H1 (cell line): ENCODE measurements at regions not wholly inside any gene's neighbourhood (a gene's known extent, or its start where the extent isn't known, plus 50 kb on each side); places are given as distances from the start of the nearest gene placed in this dataset.

ENCODE experiments used
- CTCF ChIA-PET: fragments of 300-600 bp; sonication (Branson Sonifier 250); formaldehyde crosslinking; loops from one replicate; lab custom pipeline; 2021; ENCODE audit not compliant: partially characterized antibody; lab: Charles Lee
- POLR2A ChIA-PET: fragments of 300-600 bp; sonication (Branson Sonifier 250); formaldehyde crosslinking; loops from one replicate; lab custom pipeline; 2021; ENCODE audit warnings: inconsistent platforms; ENCODE audit not compliant: partially characterized antibody; lab: Charles Lee
- DNase-seq, 2 experiments: peaks; one replicate each; pipeline versions ENCODE4 v3.0.0 to v3.0.0-alpha.2; 2010 to 2022; ENCODE audit warnings: low spot score in 2 of 2, low read depth in 1 of 2, mixed read lengths in 1 of 2
- FAIRE-seq: peaks from 2 replicates; lab custom pipeline; 2011; peaks lifted over from hg19 to GRCh38; lab: Jason Lieb, UNC
- H2AFZ ChIP-seq: 2 replicates; pipeline ENCODE4 v1.8.1; 2012; ENCODE audit warnings: low read length, inconsistent platforms
- H2AK5ac ChIP-seq: 2 replicates; pipeline ENCODE4 v1.6.1; 2013; ENCODE audit warnings: low read depth, low read length
- H2BK120ac ChIP-seq: replicated peaks from 2 replicates; pipeline ENCODE3; 2013; ENCODE audit warnings: low read depth, low read length, inconsistent platforms
- H2BK12ac ChIP-seq: 2 replicates; pipeline ENCODE4 v1.6.1; 2013; ENCODE audit warnings: low read depth, low read length
- H2BK15ac ChIP-seq: 2 replicates; pipeline ENCODE4 v1.6.1; 2013; ENCODE audit warnings: low read length
- H2BK20ac ChIP-seq: 2 replicates; pipeline ENCODE4 v1.6.1; 2013; ENCODE audit warnings: low read length
- H2BK5ac ChIP-seq: 2 replicates; pipeline ENCODE4 v1.6.1; 2013; ENCODE audit warnings: low read depth, low read length
- H3K14ac ChIP-seq: 2 replicates; pipeline ENCODE4 v1.6.1; 2013; ENCODE audit warnings: inconsistent platforms; ENCODE audit not compliant: insufficient read length
- H3K18ac ChIP-seq: 2 replicates; pipeline ENCODE4 v1.6.1; 2013; ENCODE audit warnings: low read length; ENCODE audit errors: extremely low read depth
- H3K23ac ChIP-seq: 2 replicates; pipeline ENCODE4 v1.6.1; 2013; ENCODE audit warnings: inconsistent platforms; ENCODE audit not compliant: insufficient read length
- H3K23me2 ChIP-seq: 2 replicates; pipeline ENCODE4 v1.6.1; 2013; ENCODE audit warnings: low read depth, low read length
- H3K27ac ChIP-seq: 2 replicates; pipeline ENCODE4 v1.6.1; 2011; ENCODE audit warnings: low read depth, low read length, inconsistent platforms
- H3K27me3 ChIP-seq, 4 experiments: replicated peaks in 1 of 4; 1 replicate in 1 of 4; 2 replicates in 3 of 4; pipeline versions ENCODE4 v1.6.1 to v1.8.1; 2011 to 2013; ENCODE audit warnings: low read length in 3 of 4, mild to moderate bottlenecking in 3 of 4, inconsistent platforms in 2 of 4, mixed read lengths in 2 of 4, moderate library complexity in 1 of 4; ENCODE audit not compliant: control insufficient read depth in 3 of 4, insufficient read depth in 3 of 4; ENCODE audit errors: extremely low read depth in 1 of 4
- H3K36me3 ChIP-seq, 4 experiments: 2 replicates each; pipeline versions ENCODE4 v1.6.1 to v1.8.1; 2011 to 2013; ENCODE audit warnings: mild to moderate bottlenecking in 4 of 4, low read length in 3 of 4, moderate library complexity in 2 of 4, control low read depth in 1 of 4, inconsistent platforms in 1 of 4; ENCODE audit not compliant: insufficient read depth in 4 of 4, control insufficient read depth in 2 of 4
- H3K4ac ChIP-seq: replicated peaks from 2 replicates; pipeline ENCODE3; 2013; ENCODE audit warnings: low read length, low read depth, mixed read lengths, inconsistent platforms; ENCODE audit not compliant: insufficient read length
- H3K4me1 ChIP-seq, 4 experiments: replicated peaks in 1 of 4; 1 replicate in 1 of 4; 2 replicates in 3 of 4; pipeline versions ENCODE4 v1.6.1 to v1.8.1; 2011 to 2013; ENCODE audit warnings: low read length in 3 of 4, inconsistent platforms in 2 of 4, mixed read lengths in 1 of 4; ENCODE audit not compliant: insufficient read depth in 4 of 4, control insufficient read depth in 3 of 4
- H3K4me2 ChIP-seq, 2 experiments: 2 replicates each; pipeline versions ENCODE4 v1.6.1 to v1.8.1; 2011 to 2013; ENCODE audit warnings: low read depth in 2 of 2, low read length in 2 of 2, control low read depth in 1 of 2, inconsistent platforms in 1 of 2, mild to moderate bottlenecking in 1 of 2; ENCODE audit not compliant: insufficient read depth in 1 of 2
- H3K4me3 ChIP-seq, 4 experiments: fragments of 200-600, 300-600 bp in 1 of 4; sonication (generic), shearing (Covaris generic), sonication (Bioruptor Twin) in 1 of 4; 2 replicates each; pipeline versions ENCODE4 v1.5.1 to v1.8.1; 2011 to 2016; ENCODE audit warnings: low read length in 4 of 4, low read depth in 3 of 4, control low read depth in 2 of 4, inconsistent platforms in 2 of 4, mild to moderate bottlenecking in 2 of 4, mixed read lengths in 1 of 4, moderate library complexity in 1 of 4; ENCODE audit not compliant: insufficient read depth in 2 of 4; ENCODE audit errors: extremely low read depth in 1 of 4
- H3K56ac ChIP-seq: replicated peaks from 2 replicates; pipeline ENCODE3; 2013; ENCODE audit warnings: low read depth, mild to moderate bottlenecking, mixed read lengths, low read length, inconsistent platforms; ENCODE audit not compliant: insufficient read length
- H3K79me1 ChIP-seq: 2 replicates; pipeline ENCODE4 v1.6.1; 2013; ENCODE audit warnings: low read depth, low read length, control low read depth
- H3K79me2 ChIP-seq, 2 experiments: 2 replicates each; pipeline versions ENCODE4 v1.6.1 to v1.8.1; 2012 to 2013; ENCODE audit warnings: low read length in 2 of 2, mild to moderate bottlenecking in 2 of 2, inconsistent platforms in 1 of 2; ENCODE audit not compliant: insufficient read depth in 2 of 2, control insufficient read depth in 1 of 2
- H3K9ac ChIP-seq, 4 experiments: replicated peaks in 1 of 4; 1 replicate in 1 of 4; 2 replicates in 3 of 4; pipeline versions ENCODE4 v1.6.1 to v1.8.1; 2011 to 2013; ENCODE audit warnings: low read depth in 3 of 4, low read length in 3 of 4, control low read depth in 2 of 4, mild to moderate bottlenecking in 2 of 4, moderate library complexity in 2 of 4, inconsistent platforms in 1 of 4; ENCODE audit errors: extremely low read depth in 1 of 4
- H3K9me3 ChIP-seq, 2 experiments: 2 replicates each; pipeline versions ENCODE4 v1.6.1 to v1.8.1; 2012 to 2013; ENCODE audit warnings: mild to moderate bottlenecking in 2 of 2, moderate library complexity in 2 of 2, control low read depth in 1 of 2, inconsistent platforms in 1 of 2, low read depth in 1 of 2, low read length in 1 of 2, mixed read lengths in 1 of 2; ENCODE audit not compliant: insufficient read depth in 2 of 2
- H4K20me1 ChIP-seq, 2 experiments: replicated peaks in 1 of 2; 2 replicates each; pipeline versions ENCODE3 to v1.8.1; 2011 to 2013; ENCODE audit warnings: inconsistent platforms in 2 of 2, low read length in 2 of 2, mild to moderate bottlenecking in 1 of 2; ENCODE audit not compliant: insufficient read depth in 2 of 2, control insufficient read depth in 1 of 2
- H4K5ac ChIP-seq: 2 replicates; pipeline ENCODE4 v1.6.1; 2013; ENCODE audit warnings: low read length, low read depth, mixed read lengths, inconsistent platforms; ENCODE audit not compliant: insufficient read length
- H4K8ac ChIP-seq: 2 replicates; pipeline ENCODE4 v1.8.0; 2013; ENCODE audit warnings: mild to moderate bottlenecking, moderate library complexity, low read length, inconsistent platforms; ENCODE audit not compliant: insufficient read depth; ENCODE audit errors: extremely low read depth
- H4K91ac ChIP-seq: replicated peaks from 2 replicates; pipeline ENCODE3; 2013; ENCODE audit warnings: low read length, mixed read lengths, inconsistent platforms; ENCODE audit not compliant: insufficient read length
- CTCF ChIP-seq, 3 experiments: IDR thresholded peaks; 1 replicate in 2 of 3; 2 replicates in 1 of 3; pipeline versions ENCODE4 v1.5.1 to v1.6.1; 2011; ENCODE audit warnings: low read length in 3 of 3, mild to moderate bottlenecking in 3 of 3, inconsistent platforms in 2 of 3, low read depth in 1 of 3, moderate library complexity in 1 of 3; ENCODE audit not compliant: insufficient read depth in 1 of 3; ENCODE audit errors: control extremely low read depth in 1 of 3
- SP4 ChIP-seq: IDR thresholded peaks from 2 replicates; pipeline ENCODE4 v1.6.1; 2012; ENCODE audit warnings: low read length, inconsistent platforms
- USF2 ChIP-seq: IDR thresholded peaks from 2 replicates; pipeline ENCODE4 v1.6.1; 2011; ENCODE audit warnings: low read length, improper control_type of control experiment

- H4K5ac ChIP-seq = no peak overlapping the region
- H3K4me1 ChIP-seq = no peaks in the 10 kb centered on the region; a peak in 1 of 7 replicates
- H2BK15ac ChIP-seq = no peak overlapping the region
- no peak overlapping the region for H3K27ac ChIP-seq
- no peaks in the 10 kb centered on the region for H3K27me3 ChIP-seq
- H3K23me2 ChIP-seq = no peaks in the 10 kb centered on the region
- no peak overlapping the region for H3K18ac ChIP-seq
- H3K4ac ChIP-seq = no peak overlapping the region
- DNase-seq = no peak
- H4K8ac ChIP-seq = no peak overlapping the region
- no peak overlapping the region for H3K56ac ChIP-seq
- no peaks in the 10 kb centered on the region for H4K20me1 ChIP-seq
- H2BK12ac ChIP-seq = no peak overlapping the region
- no peak overlapping the region for H3K4me2 ChIP-seq
- no peak overlapping the region for H4K91ac ChIP-seq
- POLR2A ChIA-PET = no interaction called here
- H2BK120ac ChIP-seq = no peak overlapping the region
- no peak overlapping the region for H2AFZ ChIP-seq
- H3K23ac ChIP-seq = no peak overlapping the region
- no peak for FAIRE-seq
- no peak overlapping the region for H2AK5ac ChIP-seq
- H3K79me1 ChIP-seq = no peaks in the 10 kb centered on the region
- no peak overlapping the region for H3K9ac ChIP-seq
- no peak overlapping the region for H2BK5ac ChIP-seq
- no peak overlapping the region for H2BK20ac ChIP-seq
- no peak overlapping the region for H3K4me3 ChIP-seq
- H3K36me3 ChIP-seq = no peaks in the 10 kb centered on the region
- no peaks in the 10 kb centered on the region for H3K79me2 ChIP-seq
- CTCF ChIA-PET = interaction anchor here (2.0 kb wide), 1 partner anchor 12 kb away, joined by 6 read pairs; no protein-coding TSS in a partner anchor
- TF ChIP-seq USF2 = no peak
- TF ChIP-seq CTCF (IDR thresholded peaks at IDR 0.05; ENCODE audit: control extremely low read depth in 1 of 3, insufficient read depth in 1 of 3, low read depth in 1 of 3, low read length in 3 of 3) = no peak
- no peak for TF ChIP-seq SP4
- H3K14ac ChIP-seq = no peak overlapping the region
- no peaks in the 10 kb centered on the region for H3K9me3 ChIP-seq
These were observed 311.2 kb upstream of the FAT3 start for GRCh38 chr11:91913407-91913806.
